RWPE2 (cell line): ENCODE measurements at regions not wholly inside any gene's neighbourhood (a gene's known extent, or its start where the extent isn't known, plus 50 kb on each side); places are given as distances from the start of the nearest gene placed in this dataset.

Experiments
- ATAC-seq: fragments of 200-7000 bp; cut with Tn5 transposase; 3 replicates; pipeline ENCODE4 v1.9.1; 2021; ENCODE audit warnings: low read depth
- DNase-seq: peaks from one replicate; pipeline ENCODE4 v3.0.0-alpha.2; 2020; ENCODE audit warnings: low spot score
- H3K27ac ChIP-seq: fragments of 450-650 bp; 2 replicates; pipeline ENCODE4 v1.5.1; 2017; ENCODE audit warnings: mild to moderate bottlenecking; ENCODE audit not compliant: poor library complexity, severe bottlenecking
- H3K27me3 ChIP-seq: fragments of 250-450 bp; sonication (Bioruptor Pico); 2 replicates; pipeline ENCODE4 v1.5.1; 2021; ENCODE audit warnings: mild to moderate bottlenecking, moderate library complexity; ENCODE audit not compliant: insufficient read depth, poor library complexity, severe bottlenecking
- H3K36me3 ChIP-seq: fragments of 250-450 bp; sonication (Bioruptor Pico); 2 replicates; pipeline ENCODE4 v1.5.1; 2020; ENCODE audit warnings: low read depth, mild to moderate bottlenecking, moderate library complexity
- H3K4me1 ChIP-seq: fragments of 250-450 bp; sonication (Bioruptor Pico); 2 replicates; pipeline ENCODE4 v1.5.1; 2021; ENCODE audit warnings: mild to moderate bottlenecking, moderate library complexity; ENCODE audit not compliant: insufficient read depth, poor library complexity, severe bottlenecking
- H3K4me3 ChIP-seq: fragments of 250-450 bp; sonication (Bioruptor Pico); 2 replicates; pipeline ENCODE4 v1.5.1; 2021; ENCODE audit warnings: mild to moderate bottlenecking, moderate library complexity; ENCODE audit not compliant: severe bottlenecking
- H3K9me3 ChIP-seq: fragments of 250-450 bp; sonication (Bioruptor Pico); 2 replicates; pipeline ENCODE4 v1.5.1; 2021; ENCODE audit warnings: mild to moderate bottlenecking, moderate library complexity; ENCODE audit not compliant: severe bottlenecking
- CTCF ChIP-seq: fragments of 450-650 bp; IDR thresholded peaks from one replicate; pipeline ENCODE4 v1.5.1; 2017; ENCODE audit warnings: mild to moderate bottlenecking, moderate library complexity; ENCODE audit not compliant: poor library complexity, severe bottlenecking

DNA sequence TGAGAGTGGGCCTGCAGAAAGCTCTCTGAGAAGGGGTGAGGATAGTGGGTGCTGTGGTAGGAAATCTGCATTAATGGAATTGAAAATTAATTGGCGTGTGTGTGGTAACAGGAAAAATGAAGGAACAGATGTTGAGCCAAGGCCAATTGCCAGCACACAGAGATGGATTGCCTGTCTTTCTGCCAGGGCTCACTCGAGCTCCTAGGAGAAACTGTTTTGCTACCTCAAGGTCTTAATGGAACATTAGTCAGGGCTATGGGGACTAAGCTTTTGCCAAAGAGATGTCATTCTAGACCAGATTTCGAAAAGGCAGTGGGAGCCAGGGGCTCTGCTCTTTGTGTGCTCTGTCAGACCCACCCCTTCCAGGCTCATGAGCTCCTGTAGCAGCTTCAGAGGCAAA lies 124.0 kb upstream of the EFNA5 start:
- no peaks in the 10 kb centered on the region for H3K4me1 ChIP-seq
- ATAC-seq (no peak), DNase-seq (no peak)
- H3K9me3 ChIP-seq, result no peaks in the 10 kb centered on the region
- no peak overlapping the region for H3K4me3 ChIP-seq
- no peaks in the 10 kb centered on the region for H3K36me3 ChIP-seq
- no peak for TF ChIP-seq CTCF
- H3K27ac ChIP-seq, result no peak overlapping the region
- H3K27me3 ChIP-seq, result no peaks in the 10 kb centered on the region

DNA sequence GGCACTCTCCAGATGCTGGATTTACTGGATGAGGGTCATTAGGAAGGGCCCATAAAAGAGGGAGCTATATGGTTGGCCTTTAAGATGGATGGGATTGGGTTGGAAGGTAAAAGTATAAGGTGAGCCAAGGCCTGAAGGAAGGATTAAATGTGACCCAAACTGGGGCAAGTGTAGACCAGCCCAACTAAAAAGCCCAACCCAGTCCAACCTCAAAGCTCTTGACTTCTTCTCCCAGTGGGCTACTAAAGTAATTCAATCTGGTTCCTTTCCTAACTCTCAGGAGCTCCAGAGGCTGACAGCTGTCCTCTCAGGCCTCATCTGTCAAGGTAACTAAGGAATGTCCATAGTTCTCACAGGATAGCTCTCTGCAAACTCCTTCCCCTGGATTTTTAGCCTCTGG lies 122.2 kb upstream of the EFNA5 start:
- TF ChIP-seq CTCF, result no peak
- ATAC-seq, result no peak
- H3K36me3 ChIP-seq, result no peaks in the 10 kb centered on the region
- no peak overlapping the region for H3K27ac ChIP-seq
- no peak overlapping the region for H3K4me3 ChIP-seq
- no peaks in the 10 kb centered on the region for H3K9me3 ChIP-seq
- DNase-seq, result no peak
- H3K4me1 ChIP-seq, result no peaks in the 10 kb centered on the region
- no peaks in the 10 kb centered on the region for H3K27me3 ChIP-seq

GRCh38 chr5:107790671-107791070 lies 119.9 kb upstream of the EFNA5 start:
- Histone ChIP-seq H3K27me3 (no peaks in the 10 kb centered on the region), H3K4me1 (no peaks in the 10 kb centered on the region), H3K36me3 (no peaks in the 10 kb centered on the region), H3K27ac (no peak overlapping the region), H3K9me3 (no peaks in the 10 kb centered on the region), H3K4me3 (no peak overlapping the region)
- TF ChIP-seq CTCF, result no peak
- ATAC-seq (no peak), DNase-seq (no peak)

- H3K27ac ChIP-seq, result no peak overlapping the region
- TF ChIP-seq CTCF, result no peak
- no peaks in the 10 kb centered on the region for H3K4me1 ChIP-seq
- no peak for DNase-seq
- no peak overlapping the region for H3K4me3 ChIP-seq
- H3K36me3 ChIP-seq, result no peaks in the 10 kb centered on the region
- H3K9me3 ChIP-seq, result no peaks in the 10 kb centered on the region
- ATAC-seq, result no peak
- H3K27me3 ChIP-seq, result no peaks in the 10 kb centered on the region
These were observed 115.7 kb upstream of the EFNA5 start for GRCh38 chr5:107786424-107786823.

DNA sequence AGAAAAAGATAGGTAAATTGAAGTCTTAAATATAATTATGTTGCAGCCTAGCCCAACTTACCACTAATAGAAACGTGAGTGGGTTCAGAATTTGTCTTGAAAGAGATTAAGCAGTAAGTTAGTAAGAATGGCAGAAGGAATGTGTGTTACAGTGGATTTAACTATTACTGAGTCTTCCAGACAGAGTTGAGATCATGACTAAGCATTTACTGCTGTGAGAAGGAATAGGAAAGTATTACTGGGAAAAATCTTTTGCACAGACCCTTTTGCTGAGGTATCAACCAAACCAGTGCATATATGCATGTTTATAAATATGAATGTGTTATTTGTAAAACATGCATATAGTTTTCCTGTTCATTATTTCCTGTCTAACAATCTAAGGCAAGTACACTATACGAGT lies 112.8 kb upstream of the EFNA5 start:
- H3K27ac ChIP-seq, result no peak overlapping the region
- no peaks in the 10 kb centered on the region for H3K4me1 ChIP-seq
- DNase-seq, result no peak
- H3K27me3 ChIP-seq, result no peaks in the 10 kb centered on the region
- no peak for TF ChIP-seq CTCF
- no peak for ATAC-seq
- no peaks in the 10 kb centered on the region for H3K36me3 ChIP-seq
- no peaks in the 10 kb centered on the region for H3K9me3 ChIP-seq
- H3K4me3 ChIP-seq, result no peak overlapping the region
